ENCODE measurements at regions not wholly inside any gene's neighbourhood (a gene's known extent, or its start where the extent isn't known, plus 50 kb on each side); places are given as distances from the start of the nearest gene placed in this dataset.
"Not testable (repeated sequence)": the region's sequence is repeated elsewhere in the genome, so short reads cannot be mapped to it uniquely, and the experiment has no call there.

DNA sequence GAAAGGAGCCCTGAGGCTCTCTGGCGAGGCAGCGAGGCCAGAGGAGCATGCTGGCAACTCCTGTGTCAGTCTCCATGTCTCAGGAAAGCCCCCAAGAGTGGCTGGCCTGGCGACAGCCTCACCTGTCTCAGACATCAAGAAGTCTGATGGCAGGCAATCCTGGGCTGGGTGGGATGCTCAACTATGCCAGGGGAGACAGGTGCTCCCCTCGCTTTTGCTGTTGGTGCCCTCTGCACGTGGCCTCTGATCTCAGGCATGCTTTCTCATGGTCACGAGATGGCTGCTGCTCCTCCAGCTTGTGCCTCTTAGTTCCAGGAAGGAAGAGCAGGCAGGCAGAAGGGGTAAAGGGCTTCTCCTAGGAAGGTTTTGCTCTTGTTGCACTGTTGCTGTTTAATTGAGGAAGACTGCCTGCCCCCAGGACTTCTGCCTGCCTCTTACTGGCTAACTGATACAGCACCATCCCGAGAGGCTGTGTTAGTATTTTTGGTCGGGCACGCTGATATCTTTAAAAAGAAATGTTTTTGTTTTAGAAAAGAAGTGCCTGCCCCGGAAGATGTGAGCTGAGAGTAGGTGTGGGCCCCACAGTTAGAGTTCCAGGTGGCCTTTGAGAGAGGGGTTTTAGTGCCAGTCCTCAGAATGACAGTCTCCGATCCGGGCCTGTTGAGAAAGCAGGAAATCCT is 344.8 kb upstream of the HS6ST1 start:
- no peak for DNase-seq
- no peak overlapping the region for H3K4me3 Mint-ChIP-seq
- ChIA-PET POLR2A (no interaction called here), CTCF (no interaction called here)
- no peaks in the 10 kb centered on the region for H3K36me3 Mint-ChIP-seq (ENCODE audit: low read depth)
- no peak overlapping the region for H3K27ac Mint-ChIP-seq
- H3K27me3 Mint-ChIP-seq, result peaks cover 6% of the 10 kb centered on the region
- no peaks in the 10 kb centered on the region for H3K9me3 Mint-ChIP-seq
- no peaks in the 10 kb centered on the region for H3K4me1 Mint-ChIP-seq

DNA sequence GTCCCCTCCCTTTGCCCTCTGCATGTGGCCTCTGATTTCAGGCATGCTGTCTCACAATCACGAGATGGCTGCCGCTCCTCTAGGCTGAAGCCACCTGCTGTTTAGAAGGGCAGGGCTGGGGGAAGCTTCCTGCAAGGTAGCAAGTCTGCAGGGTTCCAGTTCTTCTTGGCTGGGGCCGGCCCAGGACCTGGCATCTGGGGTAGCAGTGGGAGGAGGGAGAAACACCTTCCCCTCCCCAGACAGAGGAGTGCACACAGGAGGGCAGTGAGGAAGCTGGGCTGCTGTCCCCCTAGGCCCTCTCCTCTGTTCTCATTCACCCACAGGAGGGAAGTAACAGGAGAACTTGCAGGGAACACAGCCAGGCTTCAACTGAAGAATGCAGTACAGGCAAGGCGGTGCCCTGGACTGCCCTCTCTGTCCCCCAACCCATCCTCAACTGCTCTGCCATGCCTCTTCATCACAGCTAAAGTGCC is 345.9 kb upstream of the HS6ST1 start:
- ChIA-PET POLR2A (no interaction called here), CTCF (no interaction called here)
- Mint-ChIP-seq H3K36me3 (ENCODE audit: low read depth) (no peaks in the 10 kb centered on the region), H3K4me3 (no peak overlapping the region), H3K4me1 (no peaks in the 10 kb centered on the region), H3K9me3 (no peaks in the 10 kb centered on the region), H3K27me3 (no peaks in the 10 kb centered on the region), H3K27ac (no peak overlapping the region)
- no peak for DNase-seq

DNA sequence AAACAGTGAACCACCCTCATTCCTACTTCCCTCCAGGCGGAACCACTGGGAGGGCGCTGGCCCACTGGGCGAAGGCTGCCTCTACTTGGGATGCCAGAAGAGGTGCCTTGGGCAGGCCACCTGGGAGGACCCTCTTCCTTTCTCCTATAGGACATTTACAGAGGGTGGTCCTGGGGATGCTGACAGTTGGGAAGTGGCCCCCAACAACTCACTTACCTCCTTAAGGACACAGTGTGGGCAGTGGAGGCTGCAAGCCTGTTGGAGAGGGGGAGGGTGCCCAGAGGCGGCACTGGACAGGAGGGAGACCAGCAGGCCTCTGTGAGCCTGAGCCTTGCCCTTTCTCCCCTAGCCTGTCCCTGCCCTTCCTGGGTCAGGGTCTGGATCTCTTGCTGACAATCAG is 346.4 kb upstream of the HS6ST1 start:
- H3K36me3 Mint-ChIP-seq (ENCODE audit: low read depth), result no peaks in the 10 kb centered on the region
- DNase-seq, result no peak
- H3K27ac Mint-ChIP-seq, result no peak overlapping the region

DNA sequence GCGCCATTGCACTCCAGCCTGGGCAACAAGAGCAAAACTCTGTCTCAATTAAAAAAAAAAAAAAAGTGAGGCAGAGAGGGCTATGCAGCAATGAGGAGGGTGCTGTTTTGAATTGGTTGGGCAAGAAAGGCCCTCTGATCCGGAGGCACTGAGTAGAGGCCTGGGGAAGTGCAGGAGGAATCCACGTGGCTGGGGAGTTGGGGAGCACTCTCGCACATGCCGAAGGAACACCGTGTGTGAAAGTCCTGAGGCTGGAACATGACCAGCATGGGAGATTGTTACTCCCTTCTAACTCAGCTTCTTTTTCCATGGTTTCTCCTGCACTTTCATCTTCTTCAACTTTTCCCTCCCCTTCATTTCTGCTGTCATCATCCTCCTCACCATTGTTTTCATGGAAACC is 347.9 kb upstream of the HS6ST1 start:
- Mint-ChIP-seq H3K36me3 (ENCODE audit: low read depth) (no peaks in the 10 kb centered on the region), H3K27me3 (no peaks in the 10 kb centered on the region), H3K4me1 (no peaks in the 10 kb centered on the region), H3K9me3 (no peaks in the 10 kb centered on the region), H3K27ac (no peak overlapping the region), H3K4me3 (no peak overlapping the region)
- no peak for DNase-seq
- ChIA-PET POLR2A (no interaction called here), CTCF (no interaction called here)

More for the DNA sequence above, 346.4 kb upstream of the HS6ST1 start:
- no peaks in the 10 kb centered on the region for H3K27me3 Mint-ChIP-seq
- ChIA-PET POLR2A (no interaction called here), CTCF (no interaction called here)
- H3K4me3 Mint-ChIP-seq, result no peak overlapping the region
- no peaks in the 10 kb centered on the region for H3K9me3 Mint-ChIP-seq
- no peaks in the 10 kb centered on the region for H3K4me1 Mint-ChIP-seq

DNA sequence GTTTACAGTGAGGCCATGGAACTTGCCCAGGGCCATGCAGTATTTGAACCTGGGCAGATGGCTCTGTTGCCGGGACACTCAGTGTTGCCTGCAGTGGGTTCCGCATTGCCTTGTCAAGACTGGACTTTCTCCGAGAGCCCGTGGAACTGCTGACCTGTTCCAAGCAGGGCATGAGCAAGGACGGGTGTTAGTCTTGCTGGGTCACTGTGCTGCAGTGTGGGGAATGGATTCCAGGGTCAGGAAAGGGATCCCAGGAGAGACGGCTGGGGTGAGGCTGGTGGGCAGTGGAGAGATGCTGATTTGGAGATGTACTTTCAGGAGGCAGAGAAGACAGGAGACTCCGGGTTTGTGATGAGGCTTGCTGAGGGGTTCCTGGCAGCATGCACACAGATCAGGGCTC is 348.7 kb upstream of the HS6ST1 start:
- H3K4me3 Mint-ChIP-seq, result no peak overlapping the region
- H3K9me3 Mint-ChIP-seq, result no peaks in the 10 kb centered on the region
- ChIA-PET CTCF (no interaction called here), POLR2A (no interaction called here)
- no peaks in the 10 kb centered on the region for H3K36me3 Mint-ChIP-seq (ENCODE audit: low read depth)
- H3K27me3 Mint-ChIP-seq, result no peaks in the 10 kb centered on the region
- no peak overlapping the region for H3K27ac Mint-ChIP-seq
- DNase-seq, result no peak
- no peaks in the 10 kb centered on the region for H3K4me1 Mint-ChIP-seq

DNA sequence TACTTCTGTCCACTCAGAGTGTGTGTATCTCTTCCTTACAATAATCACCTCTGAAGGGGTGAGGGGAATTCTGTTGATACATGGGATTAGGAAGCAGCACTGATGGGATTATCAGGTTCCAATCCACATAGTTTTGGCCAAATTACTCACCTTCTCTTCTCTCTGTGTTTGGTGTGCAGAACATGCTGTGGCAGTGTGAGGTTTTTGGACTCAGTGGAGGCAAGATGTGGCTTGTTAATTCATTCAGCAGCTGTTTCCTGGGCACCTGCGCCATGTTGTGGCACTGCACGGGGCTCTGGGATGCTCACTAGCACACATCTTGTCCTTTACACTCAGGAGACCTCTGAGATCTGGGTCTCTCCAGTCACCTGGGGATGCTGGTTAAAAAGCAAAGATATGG is 350.3 kb upstream of the HS6ST1 start:
- CTCF ChIA-PET, result no interaction called here
- no peaks in the 10 kb centered on the region for H3K4me1 Mint-ChIP-seq
- H3K36me3 Mint-ChIP-seq (ENCODE audit: low read depth), result no peaks in the 10 kb centered on the region
- no peaks in the 10 kb centered on the region for H3K27me3 Mint-ChIP-seq
- no peak overlapping the region for H3K4me3 Mint-ChIP-seq
- no peak overlapping the region for H3K27ac Mint-ChIP-seq
- no peaks in the 10 kb centered on the region for H3K9me3 Mint-ChIP-seq
- POLR2A ChIA-PET, result no interaction called here
- no peak for DNase-seq

DNA sequence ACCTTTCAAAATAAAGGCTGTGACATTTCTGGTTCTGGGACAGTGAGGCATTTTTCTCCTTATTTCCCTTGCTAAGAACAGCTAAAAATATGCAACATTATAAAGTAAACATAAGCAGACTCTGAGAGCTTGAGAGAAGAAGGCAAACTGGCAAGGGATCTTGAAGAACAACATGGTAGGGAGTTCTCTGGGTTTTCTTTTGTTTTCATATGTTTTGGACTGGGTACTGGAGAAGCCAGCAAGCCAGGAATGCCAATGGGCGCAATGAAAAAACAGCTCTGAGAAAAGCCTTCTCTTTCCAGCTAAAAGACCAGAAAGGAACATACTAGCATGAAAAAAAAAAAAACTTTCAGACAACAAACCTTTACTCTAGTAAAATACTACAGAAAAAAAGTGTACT is 351.4 kb upstream of the HS6ST1 start:
- Mint-ChIP-seq H3K4me1 (no peaks in the 10 kb centered on the region), H3K27ac (no peak overlapping the region), H3K9me3 (no peaks in the 10 kb centered on the region), H3K27me3 (no peaks in the 10 kb centered on the region), H3K4me3 (no peak overlapping the region), H3K36me3 (ENCODE audit: low read depth) (no peaks in the 10 kb centered on the region)
- no peak for DNase-seq
- CTCF ChIA-PET, result no interaction called here
- POLR2A ChIA-PET, result no interaction called here

DNA sequence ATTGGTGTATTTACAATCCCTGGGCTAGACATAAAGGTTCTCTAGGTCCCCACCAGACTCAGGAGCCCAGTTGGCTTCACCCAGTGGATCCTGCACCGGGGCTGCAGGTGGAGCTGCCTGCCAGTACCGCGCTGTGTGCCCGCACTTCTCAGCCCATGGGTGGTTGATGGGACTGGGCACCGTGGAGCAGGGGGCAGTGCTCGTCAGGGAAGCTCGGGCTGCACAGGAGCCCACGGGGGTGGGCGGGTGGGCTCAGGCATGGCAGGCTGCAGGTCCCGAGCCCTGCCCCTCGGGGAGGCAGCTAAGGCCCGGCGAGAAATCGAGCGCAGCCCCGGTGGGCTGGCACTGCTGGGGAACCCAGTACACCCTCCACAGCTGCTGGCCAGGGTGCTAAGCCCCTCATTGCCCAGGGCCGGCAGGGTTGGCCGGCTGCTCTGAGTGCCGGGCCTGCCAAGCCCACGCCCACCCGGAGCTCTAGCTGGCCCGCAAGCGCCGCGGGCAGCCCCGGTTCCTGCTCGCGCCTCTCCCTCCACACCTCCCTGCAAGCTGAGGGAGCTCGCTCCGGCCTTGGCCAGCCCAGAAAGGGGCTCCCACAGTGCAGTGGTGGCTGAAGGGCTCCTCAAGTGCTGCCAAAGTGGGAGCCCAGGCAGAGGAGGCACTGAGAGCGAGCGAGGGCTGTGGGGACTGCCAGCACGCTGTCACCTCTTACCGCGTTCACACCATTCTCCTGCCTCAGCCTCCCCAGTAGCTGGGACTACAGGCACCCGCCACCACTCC is 353.5 kb upstream of the HS6ST1 start:
- H3K36me3 Mint-ChIP-seq (ENCODE audit: low read depth); H3K4me1 Mint-ChIP-seq; H3K9me3 Mint-ChIP-seq; H3K27ac Mint-ChIP-seq; H3K4me3 Mint-ChIP-seq; DNase-seq; H3K27me3 Mint-ChIP-seq; POLR2A ChIA-PET: not testable (repeated sequence)
- CTCF ChIA-PET, result interaction anchor here (0.6 kb wide), 1 partner anchor 15 kb away, joined by 5 read pairs; no protein-coding TSS in a partner anchor

DNA sequence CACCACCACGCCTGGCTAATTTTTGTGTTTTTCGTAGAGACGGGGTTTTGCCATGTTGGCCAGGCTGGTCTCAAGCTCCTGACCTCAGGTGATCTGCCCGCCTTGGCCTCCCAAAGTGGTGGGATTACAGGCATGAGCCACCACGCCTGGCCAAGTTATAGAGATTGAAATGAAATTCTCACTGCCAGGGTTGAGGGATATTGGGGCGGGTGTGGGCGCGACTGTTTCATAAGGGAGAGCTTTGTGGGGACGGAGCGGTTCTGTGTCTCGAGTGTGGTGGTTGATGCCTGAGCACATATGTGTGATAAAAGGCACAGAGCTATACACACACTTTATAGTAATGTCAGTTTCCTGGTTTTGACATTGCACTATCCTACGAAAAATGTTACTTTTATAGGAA is 361.0 kb upstream of the HS6ST1 start:
- H3K27me3 Mint-ChIP-seq; H3K27ac Mint-ChIP-seq; H3K4me1 Mint-ChIP-seq; H3K9me3 Mint-ChIP-seq; POLR2A ChIA-PET; H3K36me3 Mint-ChIP-seq (ENCODE audit: low read depth); CTCF ChIA-PET; H3K4me3 Mint-ChIP-seq: not testable (repeated sequence)
- peak; percentile 12 for DNase-seq

DNA sequence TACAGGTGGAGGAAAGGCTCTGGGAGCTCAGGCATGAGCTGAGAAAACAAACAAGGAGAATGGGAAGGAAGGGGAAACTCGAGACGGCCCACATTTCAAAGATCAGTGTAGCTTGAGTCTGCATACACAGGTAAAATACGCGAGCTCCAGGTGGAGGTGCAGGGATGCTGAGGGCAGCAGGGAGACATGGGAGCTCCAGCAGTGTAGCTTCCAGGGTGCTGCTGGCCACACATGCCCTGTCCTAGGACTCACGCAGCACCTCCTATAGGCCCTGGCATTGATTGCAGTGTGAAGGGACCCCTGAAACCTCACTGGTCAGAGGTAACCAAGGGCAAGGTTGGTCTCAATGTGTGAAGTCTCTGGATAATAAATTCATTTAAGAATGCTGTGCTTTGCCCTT is 362.8 kb upstream of the HS6ST1 start:
- H3K4me1 Mint-ChIP-seq, result peaks cover 7% of the 10 kb centered on the region
- H3K36me3 Mint-ChIP-seq (ENCODE audit: low read depth), result no peaks in the 10 kb centered on the region
- H3K27ac Mint-ChIP-seq, result no peak overlapping the region
- ChIA-PET CTCF (no interaction called here), POLR2A (no interaction called here)
- DNase-seq, result peak; percentile 3
- no peak overlapping the region for H3K4me3 Mint-ChIP-seq
- H3K9me3 Mint-ChIP-seq, result no peaks in the 10 kb centered on the region
- peaks cover 3% of the 10 kb centered on the region for H3K27me3 Mint-ChIP-seq

DNA sequence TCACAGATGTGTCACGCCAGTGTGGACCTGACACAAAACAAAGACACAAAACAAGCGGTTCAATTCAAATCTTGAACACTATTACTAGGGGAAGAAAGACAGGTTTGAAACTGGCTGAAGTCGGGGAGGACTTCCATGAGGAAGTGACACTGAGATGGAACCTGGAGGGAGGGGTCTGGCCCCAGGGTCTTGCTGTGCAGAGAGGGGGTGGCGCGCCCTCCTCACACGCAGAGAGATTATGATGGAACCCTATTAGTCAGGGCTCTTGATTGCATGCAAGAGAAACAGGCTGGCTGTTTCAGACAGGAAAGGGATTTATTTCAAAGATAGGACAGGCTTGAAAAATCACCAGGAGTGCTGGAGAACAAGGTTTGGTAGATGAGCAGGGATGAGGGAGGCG is 363.6 kb upstream of the HS6ST1 start:
- Mint-ChIP-seq H3K27me3 (peaks cover 3% of the 10 kb centered on the region), H3K4me3 (no peak overlapping the region), H3K4me1 (peaks cover 7% of the 10 kb centered on the region), H3K27ac (no peak overlapping the region), H3K36me3 (ENCODE audit: low read depth) (no peaks in the 10 kb centered on the region), H3K9me3 (no peaks in the 10 kb centered on the region)
- DNase-seq, result peak; percentile 3
- POLR2A ChIA-PET, result no interaction called here
- CTCF ChIA-PET, result no interaction called here

DNA sequence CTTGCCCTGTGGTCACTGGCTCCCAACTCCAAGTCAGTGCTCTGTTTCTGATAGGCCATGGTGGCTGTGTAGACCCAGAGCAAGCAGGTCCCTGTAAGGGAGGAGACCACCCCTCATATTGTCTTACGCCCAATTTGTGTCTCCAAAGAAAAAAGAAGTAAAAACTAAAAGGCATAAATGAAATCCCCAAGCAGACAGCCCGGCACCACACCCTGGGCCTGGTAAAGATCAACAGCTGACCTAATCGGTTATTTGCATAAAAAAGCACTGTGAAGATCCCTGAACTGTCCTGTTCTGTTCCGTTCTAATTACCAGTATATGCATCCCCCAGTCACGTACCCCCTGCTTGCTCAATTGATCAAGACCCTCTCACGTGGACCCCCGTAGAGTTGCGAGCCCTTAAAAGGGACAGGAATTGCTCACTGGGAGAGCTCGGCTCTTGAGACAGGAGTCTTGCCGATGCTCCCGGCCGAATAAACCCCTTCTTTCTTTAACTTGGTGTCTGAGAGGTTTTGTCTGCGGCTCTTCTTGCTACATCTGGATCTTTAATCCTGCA is 364.1 kb upstream of the HS6ST1 start:
- Mint-ChIP-seq H3K4me1 (peaks cover 7% of the 10 kb centered on the region), H3K27ac (no peak overlapping the region), H3K9me3 (no peaks in the 10 kb centered on the region), H3K36me3 (ENCODE audit: low read depth) (no peaks in the 10 kb centered on the region), H3K27me3 (peaks cover 3% of the 10 kb centered on the region), H3K4me3 (no peak overlapping the region)
- CTCF ChIA-PET, result no interaction called here
- DNase-seq, result peak; percentile 9
- POLR2A ChIA-PET, result no interaction called here

DNA sequence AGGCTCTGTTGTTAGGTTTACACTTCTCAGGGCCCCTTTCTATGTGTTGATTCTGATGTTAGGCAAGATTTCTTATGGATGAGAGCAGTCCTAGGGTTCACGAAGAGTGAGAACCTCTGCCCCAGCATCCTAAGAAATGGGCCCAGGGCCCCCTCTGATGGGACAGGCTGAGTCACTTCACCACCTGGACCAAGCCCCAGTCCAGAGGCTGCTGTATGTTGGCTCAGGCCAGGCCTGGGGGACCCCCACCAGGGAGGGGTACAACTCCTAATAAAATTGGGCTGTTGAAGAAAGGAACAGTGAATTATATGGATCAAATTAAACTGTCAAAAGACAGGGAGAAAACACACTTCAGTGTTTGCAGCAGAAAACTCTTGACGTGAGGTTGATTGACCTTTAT is 365.9 kb upstream of the HS6ST1 start:
- CTCF ChIA-PET, result no interaction called here
- H3K9me3 Mint-ChIP-seq, result no peaks in the 10 kb centered on the region

More for the DNA sequence above, 365.9 kb upstream of the HS6ST1 start:
- peaks cover 3% of the 10 kb centered on the region for H3K27me3 Mint-ChIP-seq
- H3K36me3 Mint-ChIP-seq (ENCODE audit: low read depth), result no peaks in the 10 kb centered on the region
- no peak overlapping the region for H3K4me3 Mint-ChIP-seq
- POLR2A ChIA-PET, result no interaction called here
- peaks cover 7% of the 10 kb centered on the region for H3K4me1 Mint-ChIP-seq
- H3K27ac Mint-ChIP-seq, result no peak overlapping the region
- no peak for DNase-seq

Data from activated CD4-positive, alpha-beta memory T cell treated with anti-CD3 and anti-CD28 coated beads, Interleukin-2, amount 10 ng/mL, durations not matched to agents 7 days and 5 days (primary cell).